C4-2B (cell line): ENCODE measurements at regions not wholly inside any gene's neighbourhood (a gene's known extent, or its start where the extent isn't known, plus 50 kb on each side); places are given as distances from the start of the nearest gene placed in this dataset.

Experiments used
- CTCF ChIP-seq: fragments of 450-650 bp; conservative IDR thresholded peaks from 2 replicates; pipeline ENCODE4 v1.5.1; 2017; ENCODE audit warnings: mild to moderate bottlenecking
- ZFX ChIP-seq: fragments of 450-650 bp; IDR thresholded peaks from 2 replicates; pipeline ENCODE4 v1.6.1; 2017

- no peak for TF ChIP-seq CTCF
- TF ChIP-seq ZFX = no peak
These were observed 81.3 kb upstream of the PRMT8 start for GRCh38 chr12:3409662-3410061.
